Activated B cell treated with CpG ODN at 0.5 μM for 24 hours (primary cell): ENCODE measurements at regions not wholly inside any gene's neighbourhood (a gene's known extent, or its start where the extent isn't known, plus 50 kb on each side); places are given as distances from the start of the nearest gene placed in this dataset.

Source experiments
- ATAC-seq: fragments of 200-7000 bp; cut with Tn5 transposase; one replicate; pipeline ENCODE4 v1.10.0; 2021; ENCODE audit warnings: low read depth, mild to moderate bottlenecking, moderate library complexity
- CTCF ChIA-PET: fragments of 350-600 bp; sonication (Branson Sonifier 250); formaldehyde crosslinking; loops from one replicate; lab custom pipeline; 2021; ENCODE audit warnings: antibody characterized with exemption; lab: Charles Lee
- POLR2A ChIA-PET: fragments of 350-600 bp; sonication (Branson Sonifier 250); formaldehyde crosslinking; loops from one replicate; lab custom pipeline; 2021; ENCODE audit warnings: antibody characterized with exemption; lab: Charles Lee
- DNase-seq: peaks from one replicate; pipeline ENCODE4 v3.0.0; 2022
- H3K27ac Mint-ChIP-seq: one replicate; pipeline ENCODE4 v1.8.0; 2020; ENCODE audit warnings: mixed read lengths
- H3K27me3 Mint-ChIP-seq: one replicate; pipeline ENCODE4 v1.8.0; 2021; ENCODE audit warnings: mixed read lengths
- H3K36me3 Mint-ChIP-seq: one replicate; pipeline ENCODE4 v1.8.0; 2021; ENCODE audit warnings: low read depth, mixed read lengths
- H3K4me1 Mint-ChIP-seq: one replicate; pipeline ENCODE4 v1.8.0; 2021; ENCODE audit warnings: mixed read lengths
- H3K4me3 Mint-ChIP-seq: one replicate; pipeline ENCODE4 v1.8.0; 2020; ENCODE audit warnings: mild to moderate bottlenecking, mixed read lengths
- H3K9me3 Mint-ChIP-seq: one replicate; pipeline ENCODE4 v1.8.0; 2020; ENCODE audit warnings: mixed read lengths
- intact Hi-C: fragments of 100-400 bp; cut with micrococcal nuclease; formaldehyde crosslinking; loops from one replicate; pipeline ENCODE4 v1.15.1; 2024
- TF ChIP-seq, protein P1 (sequence below): fragments of 200-600 bp; IDR thresholded peaks from one replicate; pipeline ENCODE4 v1.8.0; 2022; ENCODE audit warnings: antibody characterized with exemption, mild to moderate bottlenecking

DNA sequence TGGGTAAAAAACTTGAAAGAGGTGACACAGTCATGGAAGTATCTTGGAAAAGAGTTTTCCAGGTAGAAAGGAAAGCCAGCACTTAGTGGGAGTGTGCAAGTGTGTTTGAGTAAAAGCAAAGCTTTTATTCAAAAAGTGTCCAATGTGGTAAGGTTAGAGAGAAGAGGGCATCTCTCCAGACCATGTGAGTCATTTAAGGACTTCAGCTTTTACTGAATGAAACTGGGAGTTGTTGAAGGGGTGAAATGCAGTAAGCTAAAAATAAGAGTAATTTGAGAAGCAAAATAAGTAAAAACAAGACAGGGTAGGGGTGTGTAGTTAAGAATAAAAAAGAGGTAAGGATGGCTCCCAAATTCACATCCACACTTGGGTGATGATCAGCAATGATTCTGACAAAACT, 238.9 kb downstream of the SLC7A11 start:
- Mint-ChIP-seq H3K9me3 (no peaks in the 10 kb centered on the region), H3K27me3 (peaks cover 9% of the 10 kb centered on the region), H3K4me1 (no peaks in the 10 kb centered on the region), H3K36me3 (no peaks in the 10 kb centered on the region), H3K4me3 (no peak overlapping the region), H3K27ac (no peak overlapping the region)
- intact Hi-C loops = no loop called here
- POLR2A ChIA-PET = no interaction called here
- TF ChIP-seq, protein P1, sequence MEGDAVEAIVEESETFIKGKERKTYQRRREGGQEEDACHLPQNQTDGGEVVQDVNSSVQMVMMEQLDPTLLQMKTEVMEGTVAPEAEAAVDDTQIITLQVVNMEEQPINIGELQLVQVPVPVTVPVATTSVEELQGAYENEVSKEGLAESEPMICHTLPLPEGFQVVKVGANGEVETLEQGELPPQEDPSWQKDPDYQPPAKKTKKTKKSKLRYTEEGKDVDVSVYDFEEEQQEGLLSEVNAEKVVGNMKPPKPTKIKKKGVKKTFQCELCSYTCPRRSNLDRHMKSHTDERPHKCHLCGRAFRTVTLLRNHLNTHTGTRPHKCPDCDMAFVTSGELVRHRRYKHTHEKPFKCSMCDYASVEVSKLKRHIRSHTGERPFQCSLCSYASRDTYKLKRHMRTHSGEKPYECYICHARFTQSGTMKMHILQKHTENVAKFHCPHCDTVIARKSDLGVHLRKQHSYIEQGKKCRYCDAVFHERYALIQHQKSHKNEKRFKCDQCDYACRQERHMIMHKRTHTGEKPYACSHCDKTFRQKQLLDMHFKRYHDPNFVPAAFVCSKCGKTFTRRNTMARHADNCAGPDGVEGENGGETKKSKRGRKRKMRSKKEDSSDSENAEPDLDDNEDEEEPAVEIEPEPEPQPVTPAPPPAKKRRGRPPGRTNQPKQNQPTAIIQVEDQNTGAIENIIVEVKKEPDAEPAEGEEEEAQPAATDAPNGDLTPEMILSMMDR = no peak
- CTCF ChIA-PET = no interaction called here
- ATAC-seq (no peak), DNase-seq (no peak)

DNA sequence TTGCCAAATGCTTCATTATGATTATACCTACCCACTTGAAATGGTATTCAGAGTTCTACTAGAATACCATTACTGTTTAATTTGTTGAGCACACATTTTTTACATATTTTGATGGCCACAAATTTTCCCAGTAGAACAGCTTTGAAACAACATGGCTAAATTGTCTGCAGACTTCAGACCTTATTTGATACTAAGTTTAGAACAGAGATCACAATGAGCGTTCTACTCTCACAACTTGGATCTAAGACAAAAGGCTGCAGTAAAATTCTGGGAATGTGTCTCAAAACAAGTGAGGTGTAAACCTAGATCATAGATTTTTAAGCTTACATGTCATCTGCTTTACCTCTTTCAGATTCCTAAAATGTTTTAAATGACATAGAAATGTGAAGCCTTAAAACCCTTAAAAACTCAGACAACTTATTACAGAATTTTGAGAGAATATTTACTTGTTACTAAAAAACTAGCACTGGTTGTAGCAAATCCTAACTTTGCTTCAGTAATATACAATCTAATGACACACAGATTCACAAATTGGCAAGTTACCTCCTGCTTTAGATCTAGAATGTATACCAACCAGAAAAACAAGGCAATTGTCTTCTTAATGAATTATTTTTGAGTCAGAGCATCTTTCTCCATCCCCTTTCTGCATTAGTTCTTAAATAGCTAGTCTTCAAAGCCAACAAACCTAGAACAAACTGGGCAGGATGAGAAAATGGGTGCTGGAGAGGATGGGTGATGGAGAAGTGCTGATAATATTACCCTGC, 243.3 kb downstream of the SLC7A11 start:
- TF ChIP-seq, protein P1 = no peak
- Mint-ChIP-seq H3K9me3 (no peaks in the 10 kb centered on the region), H3K27me3 (peaks cover 12% of the 10 kb centered on the region), H3K36me3 (no peaks in the 10 kb centered on the region), H3K4me3 (no peak overlapping the region), H3K4me1 (no peaks in the 10 kb centered on the region), H3K27ac (no peak overlapping the region)
- DNase-seq = no peak
- ChIA-PET POLR2A (no interaction called here), CTCF (no interaction called here)
- intact Hi-C loops = no loop called here
- no peak for ATAC-seq

DNA sequence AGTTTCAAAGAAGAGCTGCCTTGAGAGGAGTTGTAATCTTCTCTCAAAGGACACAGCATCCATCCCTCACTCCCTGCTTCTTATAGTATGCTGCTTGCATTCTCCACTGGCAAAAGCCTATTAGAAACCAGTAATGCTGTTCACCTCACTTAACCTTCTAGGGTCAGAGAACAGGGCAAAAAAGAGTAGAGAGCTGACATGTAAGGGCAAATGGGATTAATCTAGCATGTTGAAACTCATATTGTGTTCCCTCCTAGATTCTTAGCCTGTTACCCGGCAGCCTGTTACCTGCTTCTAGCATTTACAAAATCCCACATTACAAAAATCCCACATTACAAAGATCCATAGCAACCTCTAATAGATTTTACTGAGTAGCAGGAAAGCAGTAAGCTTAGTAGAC, 244.7 kb downstream of the SLC7A11 start:
- ATAC-seq = no peak
- ChIA-PET POLR2A (no interaction called here), CTCF (no interaction called here)
- Mint-ChIP-seq H3K4me3 (no peak overlapping the region), H3K4me1 (no peaks in the 10 kb centered on the region), H3K9me3 (no peaks in the 10 kb centered on the region), H3K36me3 (no peaks in the 10 kb centered on the region), H3K27ac (no peak overlapping the region), H3K27me3 (peaks cover 11% of the 10 kb centered on the region)
- intact Hi-C loops = no loop called here
- no peak for DNase-seq
- TF ChIP-seq, protein P1 = no peak

DNA sequence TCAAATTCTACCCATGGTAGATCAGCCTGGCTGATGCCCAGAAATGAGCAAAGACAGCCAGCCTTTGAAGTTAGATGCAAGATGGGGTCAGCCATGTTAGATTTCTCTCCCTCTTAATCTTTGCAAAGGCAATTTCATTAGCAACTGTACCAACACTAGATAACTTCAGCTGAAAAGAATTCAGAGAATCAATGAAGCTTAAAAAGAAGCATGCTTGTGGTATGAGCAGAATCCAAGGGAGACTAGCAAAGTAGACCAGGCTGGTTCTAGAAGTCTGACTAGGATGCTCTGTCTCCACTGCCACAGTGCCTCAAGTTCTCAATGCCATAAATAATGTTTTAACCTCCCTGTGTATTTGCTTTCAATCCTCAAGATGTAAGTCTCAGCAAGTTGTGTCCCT, 247.3 kb downstream of the SLC7A11 start:
- TF ChIP-seq, protein P1 = no peak
- ChIA-PET CTCF (no interaction called here), POLR2A (no interaction called here)
- Mint-ChIP-seq H3K36me3 (no peaks in the 10 kb centered on the region), H3K4me3 (no peak overlapping the region), H3K4me1 (no peaks in the 10 kb centered on the region), H3K27me3 (peaks cover 8% of the 10 kb centered on the region), H3K9me3 (no peaks in the 10 kb centered on the region), H3K27ac (no peak overlapping the region)
- ATAC-seq (no peak), DNase-seq (no peak)
- intact Hi-C loops = no loop called here

DNA sequence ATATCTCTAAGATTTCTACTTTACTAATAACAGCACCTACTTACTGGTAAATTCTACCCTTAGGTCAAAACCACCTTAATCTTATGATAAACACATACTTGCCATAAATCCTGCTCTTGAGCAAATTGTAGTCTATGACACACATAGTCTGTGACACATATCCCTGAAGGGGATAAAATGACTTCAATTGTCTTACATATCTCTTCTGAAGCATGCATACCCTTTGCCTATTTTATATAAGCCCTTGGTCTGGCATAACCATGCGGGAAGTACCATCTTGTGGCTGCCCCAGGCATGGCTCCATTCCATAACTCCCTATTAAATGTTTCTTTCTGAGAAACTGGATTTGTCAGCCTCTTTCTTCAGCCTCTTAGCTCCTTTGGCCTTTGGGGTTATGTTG, 248.9 kb downstream of the SLC7A11 start:
- H3K27me3 Mint-ChIP-seq = peaks cover 4% of the 10 kb centered on the region
- no peak for ATAC-seq
- TF ChIP-seq, protein P1 = no peak
- H3K27ac Mint-ChIP-seq = no peak overlapping the region
- no peaks in the 10 kb centered on the region for H3K4me1 Mint-ChIP-seq
- no peaks in the 10 kb centered on the region for H3K36me3 Mint-ChIP-seq
- no peak for DNase-seq
- no peaks in the 10 kb centered on the region for H3K9me3 Mint-ChIP-seq
- CTCF ChIA-PET = no interaction called here
- H3K4me3 Mint-ChIP-seq = no peak overlapping the region
- POLR2A ChIA-PET = no interaction called here
- intact Hi-C loops = no loop called here
